ENCODE measurements at regions not wholly inside any gene's neighbourhood (a gene's known extent, or its start where the extent isn't known, plus 50 kb on each side); places are given as distances from the start of the nearest gene placed in this dataset.

DNA sequence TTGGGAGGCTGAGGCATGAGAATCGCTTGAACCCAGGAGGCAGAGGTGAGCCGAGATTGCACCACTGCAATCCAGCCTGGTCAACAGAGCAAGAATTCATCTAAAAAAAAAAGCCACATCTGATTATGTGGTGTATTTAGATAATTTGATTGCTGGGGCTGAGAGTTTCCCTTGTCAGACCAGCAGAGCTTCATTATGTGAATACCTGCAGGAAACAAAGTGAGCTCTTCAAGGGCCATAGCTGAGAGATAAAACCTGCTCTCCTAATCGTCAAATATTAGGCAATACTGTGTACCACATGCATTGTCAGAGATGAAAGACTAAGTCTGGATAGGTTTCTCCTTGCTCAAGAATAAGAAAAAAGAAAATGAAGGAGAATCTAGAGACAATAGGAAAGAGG is 800.0 kb upstream of the IGFBP7 start:
- no peak overlapping the region for H2AFZ ChIP-seq (ENCODE audit: low read depth, low read length)
- no peak overlapping the region for H3K9ac ChIP-seq (ENCODE audit: low read length)
- H4K20me1 ChIP-seq (ENCODE audit: insufficient read depth) = no peaks in the 10 kb centered on the region
- H3K79me2 ChIP-seq (replicated peaks; ENCODE audit: insufficient read depth, low read length) = no peaks in the 10 kb centered on the region
- H3K36me3 ChIP-seq (ENCODE audit: insufficient read depth, low read length) = no peaks in the 10 kb centered on the region
- no peak overlapping the region for H3K27ac ChIP-seq (ENCODE audit: low read length)
- no peaks in the 10 kb centered on the region for H3K9me3 ChIP-seq (ENCODE audit: low read length)
- no peak overlapping the region for H3K4me2 ChIP-seq (ENCODE audit: low read length)
- no peak for TF ChIP-seq EP300 (conservative IDR thresholded peaks at IDR 0.05; ENCODE audit: poor library complexity, severe bottlenecking)
- no peak for TF ChIP-seq EZH2 (IDR thresholded peaks at IDR 0.05; ENCODE audit: borderline replicate concordance, insufficient read depth, low read length, poor library complexity, severe bottlenecking)
- TF ChIP-seq SMC3 (conservative IDR thresholded peaks at IDR 0.05; ENCODE audit: poor library complexity) = no peak
- no peak for TF ChIP-seq TAF1 (IDR thresholded peaks at IDR 0.05; ENCODE audit: low read depth)
- TF ChIP-seq, protein P1, sequence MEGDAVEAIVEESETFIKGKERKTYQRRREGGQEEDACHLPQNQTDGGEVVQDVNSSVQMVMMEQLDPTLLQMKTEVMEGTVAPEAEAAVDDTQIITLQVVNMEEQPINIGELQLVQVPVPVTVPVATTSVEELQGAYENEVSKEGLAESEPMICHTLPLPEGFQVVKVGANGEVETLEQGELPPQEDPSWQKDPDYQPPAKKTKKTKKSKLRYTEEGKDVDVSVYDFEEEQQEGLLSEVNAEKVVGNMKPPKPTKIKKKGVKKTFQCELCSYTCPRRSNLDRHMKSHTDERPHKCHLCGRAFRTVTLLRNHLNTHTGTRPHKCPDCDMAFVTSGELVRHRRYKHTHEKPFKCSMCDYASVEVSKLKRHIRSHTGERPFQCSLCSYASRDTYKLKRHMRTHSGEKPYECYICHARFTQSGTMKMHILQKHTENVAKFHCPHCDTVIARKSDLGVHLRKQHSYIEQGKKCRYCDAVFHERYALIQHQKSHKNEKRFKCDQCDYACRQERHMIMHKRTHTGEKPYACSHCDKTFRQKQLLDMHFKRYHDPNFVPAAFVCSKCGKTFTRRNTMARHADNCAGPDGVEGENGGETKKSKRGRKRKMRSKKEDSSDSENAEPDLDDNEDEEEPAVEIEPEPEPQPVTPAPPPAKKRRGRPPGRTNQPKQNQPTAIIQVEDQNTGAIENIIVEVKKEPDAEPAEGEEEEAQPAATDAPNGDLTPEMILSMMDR (IDR thresholded peaks at IDR 0.05; ENCODE audit: poor library complexity, severe bottlenecking) = no peak
- TF ChIP-seq, protein P2, sequence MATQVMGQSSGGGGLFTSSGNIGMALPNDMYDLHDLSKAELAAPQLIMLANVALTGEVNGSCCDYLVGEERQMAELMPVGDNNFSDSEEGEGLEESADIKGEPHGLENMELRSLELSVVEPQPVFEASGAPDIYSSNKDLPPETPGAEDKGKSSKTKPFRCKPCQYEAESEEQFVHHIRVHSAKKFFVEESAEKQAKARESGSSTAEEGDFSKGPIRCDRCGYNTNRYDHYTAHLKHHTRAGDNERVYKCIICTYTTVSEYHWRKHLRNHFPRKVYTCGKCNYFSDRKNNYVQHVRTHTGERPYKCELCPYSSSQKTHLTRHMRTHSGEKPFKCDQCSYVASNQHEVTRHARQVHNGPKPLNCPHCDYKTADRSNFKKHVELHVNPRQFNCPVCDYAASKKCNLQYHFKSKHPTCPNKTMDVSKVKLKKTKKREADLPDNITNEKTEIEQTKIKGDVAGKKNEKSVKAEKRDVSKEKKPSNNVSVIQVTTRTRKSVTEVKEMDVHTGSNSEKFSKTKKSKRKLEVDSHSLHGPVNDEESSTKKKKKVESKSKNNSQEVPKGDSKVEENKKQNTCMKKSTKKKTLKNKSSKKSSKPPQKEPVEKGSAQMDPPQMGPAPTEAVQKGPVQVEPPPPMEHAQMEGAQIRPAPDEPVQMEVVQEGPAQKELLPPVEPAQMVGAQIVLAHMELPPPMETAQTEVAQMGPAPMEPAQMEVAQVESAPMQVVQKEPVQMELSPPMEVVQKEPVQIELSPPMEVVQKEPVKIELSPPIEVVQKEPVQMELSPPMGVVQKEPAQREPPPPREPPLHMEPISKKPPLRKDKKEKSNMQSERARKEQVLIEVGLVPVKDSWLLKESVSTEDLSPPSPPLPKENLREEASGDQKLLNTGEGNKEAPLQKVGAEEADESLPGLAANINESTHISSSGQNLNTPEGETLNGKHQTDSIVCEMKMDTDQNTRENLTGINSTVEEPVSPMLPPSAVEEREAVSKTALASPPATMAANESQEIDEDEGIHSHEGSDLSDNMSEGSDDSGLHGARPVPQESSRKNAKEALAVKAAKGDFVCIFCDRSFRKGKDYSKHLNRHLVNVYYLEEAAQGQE (IDR thresholded peaks at IDR 0.05; ENCODE audit: borderline replicate concordance) = no peak
- no peak for TF ChIP-seq POLR2AphosphoS5 (IDR thresholded peaks at IDR 0.05)
- TF ChIP-seq RAD21 (conservative IDR thresholded peaks at IDR 0.05) = no peak
- TF ChIP-seq MXI1 (conservative IDR thresholded peaks at IDR 0.05; ENCODE audit: poor library complexity, severe bottlenecking) = no peak
- no peaks in the 10 kb centered on the region for H3K9me2 ChIP-seq (ENCODE audit: insufficient read depth, low read length)
- H3K4me3 ChIP-seq (ENCODE audit: low read length) = no peak overlapping the region
- H3F3A ChIP-seq (ENCODE audit: insufficient read depth, low read length, poor library complexity, severe bottlenecking) = no peaks in the 10 kb centered on the region
- H3K27me3 ChIP-seq (ENCODE audit: insufficient read depth, low read depth, low read length) = no peaks in the 10 kb centered on the region

DNA sequence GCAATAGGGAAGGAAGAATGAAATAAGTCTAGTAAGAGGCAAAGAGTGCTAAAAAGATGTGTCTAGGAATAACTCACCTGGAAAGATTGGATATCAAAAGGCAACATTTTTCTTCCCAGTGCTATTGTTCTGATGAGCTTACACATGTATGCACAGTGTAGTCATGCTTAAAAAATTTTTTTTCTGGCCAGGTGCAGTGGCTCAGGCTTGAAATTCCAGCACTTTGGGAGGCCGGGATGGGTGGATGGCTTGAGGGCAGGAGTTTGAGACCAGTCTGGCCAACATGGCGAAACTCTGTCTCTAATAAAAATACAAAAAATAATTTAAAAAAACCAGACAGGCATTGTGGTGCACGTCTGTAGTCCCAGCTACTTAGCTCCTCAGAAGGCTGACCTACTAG is 795.8 kb upstream of the IGFBP7 start:
- H3K4me2 ChIP-seq (ENCODE audit: low read length) = no peak overlapping the region
- H3K27me3 ChIP-seq (ENCODE audit: insufficient read depth, low read depth, low read length) = no peaks in the 10 kb centered on the region
- H3F3A ChIP-seq (ENCODE audit: insufficient read depth, low read length, poor library complexity, severe bottlenecking) = no peaks in the 10 kb centered on the region
- no peaks in the 10 kb centered on the region for H3K36me3 ChIP-seq (ENCODE audit: insufficient read depth, low read length)
- no peaks in the 10 kb centered on the region for H3K9me2 ChIP-seq (ENCODE audit: insufficient read depth, low read length)
- H4K20me1 ChIP-seq (ENCODE audit: insufficient read depth) = no peaks in the 10 kb centered on the region
- H3K27ac ChIP-seq (ENCODE audit: low read length) = no peak overlapping the region
- no peaks in the 10 kb centered on the region for H3K79me2 ChIP-seq (replicated peaks; ENCODE audit: insufficient read depth, low read length)
- H3K9me3 ChIP-seq (ENCODE audit: low read length) = no peaks in the 10 kb centered on the region
- TF ChIP-seq TAF1 (IDR thresholded peaks at IDR 0.05; ENCODE audit: low read depth) (no peak), RAD21 (conservative IDR thresholded peaks at IDR 0.05) (no peak), SMC3 (conservative IDR thresholded peaks at IDR 0.05; ENCODE audit: poor library complexity) (no peak), EZH2 (IDR thresholded peaks at IDR 0.05; ENCODE audit: borderline replicate concordance, insufficient read depth, low read length, poor library complexity, severe bottlenecking) (no peak), EP300 (conservative IDR thresholded peaks at IDR 0.05; ENCODE audit: poor library complexity, severe bottlenecking) (no peak), MXI1 (conservative IDR thresholded peaks at IDR 0.05; ENCODE audit: poor library complexity, severe bottlenecking) (no peak), POLR2AphosphoS5 (IDR thresholded peaks at IDR 0.05) (no peak)
- TF ChIP-seq, protein P2 (IDR thresholded peaks at IDR 0.05; ENCODE audit: borderline replicate concordance) = no peak
- TF ChIP-seq, protein P1 (IDR thresholded peaks at IDR 0.05; ENCODE audit: poor library complexity, severe bottlenecking) = no peak
- H3K9ac ChIP-seq (ENCODE audit: low read length) = no peak overlapping the region
- no peak overlapping the region for H3K4me3 ChIP-seq (ENCODE audit: low read length)
- no peak overlapping the region for H2AFZ ChIP-seq (ENCODE audit: low read depth, low read length)
